WERI-Rb-1 (cell line): ENCODE measurements at regions not wholly inside any gene's neighbourhood (a gene's known extent, or its start where the extent isn't known, plus 50 kb on each side); places are given as distances from the start of the nearest gene placed in this dataset.

ENCODE experiments used
- DNase-seq: peaks from one replicate; pipeline ENCODE4 v3.0.0-alpha.2; 2020
- H3K27ac ChIP-seq: fragments of 250-450 bp; sonication (Bioruptor Pico); 2 replicates; pipeline ENCODE4 v1.5.1; 2020; ENCODE audit warnings: mild to moderate bottlenecking, moderate library complexity
- H3K27me3 ChIP-seq: fragments of 250-450 bp; sonication (Bioruptor Pico); 2 replicates; pipeline ENCODE4 v1.5.1; 2021; ENCODE audit warnings: mild to moderate bottlenecking, low read depth, moderate library complexity; ENCODE audit not compliant: insufficient read depth, severe bottlenecking
- H3K36me3 ChIP-seq: fragments of 250-450 bp; sonication (Bioruptor Pico); 2 replicates; pipeline ENCODE4 v1.5.1; 2020; ENCODE audit warnings: mild to moderate bottlenecking, moderate library complexity
- H3K4me3 ChIP-seq: 2 replicates; pipeline ENCODE4 v1.5.1; 2011; ENCODE audit warnings: low read depth, mild to moderate bottlenecking, control low read depth, low read length
- H3K9me3 ChIP-seq: fragments of 250-450 bp; sonication (Bioruptor Pico); 2 replicates; pipeline ENCODE4 v1.5.1; 2021; ENCODE audit warnings: mild to moderate bottlenecking, moderate library complexity; ENCODE audit not compliant: severe bottlenecking
- TF ChIP-seq, protein P1 (sequence below): IDR thresholded peaks from 2 replicates; pipeline ENCODE4 v1.5.1; 2011; ENCODE audit warnings: low read depth, mild to moderate bottlenecking, control low read depth, inconsistent platforms, low read length

DNA sequence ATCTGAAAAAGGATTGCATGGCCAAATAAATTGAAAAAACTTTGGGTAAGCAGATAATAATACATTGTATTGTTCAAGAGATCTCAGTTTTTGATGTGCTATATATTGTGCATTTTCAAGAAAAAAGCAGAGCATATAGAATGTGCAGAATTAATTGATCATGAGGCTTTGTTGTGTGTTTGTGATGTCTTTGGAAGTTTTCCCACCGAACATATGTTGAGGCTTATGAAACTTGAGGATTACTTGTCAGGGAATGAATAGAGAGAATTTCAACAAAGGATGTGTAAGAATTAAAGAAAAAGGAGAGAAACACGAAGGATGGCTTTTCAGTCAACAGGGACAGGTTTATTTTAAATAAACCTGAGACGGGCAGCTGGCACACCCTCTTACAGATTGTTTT lies 232.5 kb upstream of the POU1F1 start:
- no peaks in the 10 kb centered on the region for H3K9me3 ChIP-seq
- TF ChIP-seq, protein P1, sequence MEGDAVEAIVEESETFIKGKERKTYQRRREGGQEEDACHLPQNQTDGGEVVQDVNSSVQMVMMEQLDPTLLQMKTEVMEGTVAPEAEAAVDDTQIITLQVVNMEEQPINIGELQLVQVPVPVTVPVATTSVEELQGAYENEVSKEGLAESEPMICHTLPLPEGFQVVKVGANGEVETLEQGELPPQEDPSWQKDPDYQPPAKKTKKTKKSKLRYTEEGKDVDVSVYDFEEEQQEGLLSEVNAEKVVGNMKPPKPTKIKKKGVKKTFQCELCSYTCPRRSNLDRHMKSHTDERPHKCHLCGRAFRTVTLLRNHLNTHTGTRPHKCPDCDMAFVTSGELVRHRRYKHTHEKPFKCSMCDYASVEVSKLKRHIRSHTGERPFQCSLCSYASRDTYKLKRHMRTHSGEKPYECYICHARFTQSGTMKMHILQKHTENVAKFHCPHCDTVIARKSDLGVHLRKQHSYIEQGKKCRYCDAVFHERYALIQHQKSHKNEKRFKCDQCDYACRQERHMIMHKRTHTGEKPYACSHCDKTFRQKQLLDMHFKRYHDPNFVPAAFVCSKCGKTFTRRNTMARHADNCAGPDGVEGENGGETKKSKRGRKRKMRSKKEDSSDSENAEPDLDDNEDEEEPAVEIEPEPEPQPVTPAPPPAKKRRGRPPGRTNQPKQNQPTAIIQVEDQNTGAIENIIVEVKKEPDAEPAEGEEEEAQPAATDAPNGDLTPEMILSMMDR: no peak
- no peaks in the 10 kb centered on the region for H3K36me3 ChIP-seq
- no peak for DNase-seq
- H3K27ac ChIP-seq: no peak overlapping the region
- no peaks in the 10 kb centered on the region for H3K27me3 ChIP-seq
- no peak overlapping the region for H3K4me3 ChIP-seq

- H3K9me3 ChIP-seq: no peaks in the 10 kb centered on the region
- H3K36me3 ChIP-seq: no peaks in the 10 kb centered on the region
- DNase-seq: no peak
- no peak overlapping the region for H3K27ac ChIP-seq
- TF ChIP-seq, protein P1: no peak
- H3K4me3 ChIP-seq: no peak overlapping the region
- no peaks in the 10 kb centered on the region for H3K27me3 ChIP-seq
Measured at GRCh38 chr3:87507753-87508152, 231.4 kb upstream of the POU1F1 start.

DNA sequence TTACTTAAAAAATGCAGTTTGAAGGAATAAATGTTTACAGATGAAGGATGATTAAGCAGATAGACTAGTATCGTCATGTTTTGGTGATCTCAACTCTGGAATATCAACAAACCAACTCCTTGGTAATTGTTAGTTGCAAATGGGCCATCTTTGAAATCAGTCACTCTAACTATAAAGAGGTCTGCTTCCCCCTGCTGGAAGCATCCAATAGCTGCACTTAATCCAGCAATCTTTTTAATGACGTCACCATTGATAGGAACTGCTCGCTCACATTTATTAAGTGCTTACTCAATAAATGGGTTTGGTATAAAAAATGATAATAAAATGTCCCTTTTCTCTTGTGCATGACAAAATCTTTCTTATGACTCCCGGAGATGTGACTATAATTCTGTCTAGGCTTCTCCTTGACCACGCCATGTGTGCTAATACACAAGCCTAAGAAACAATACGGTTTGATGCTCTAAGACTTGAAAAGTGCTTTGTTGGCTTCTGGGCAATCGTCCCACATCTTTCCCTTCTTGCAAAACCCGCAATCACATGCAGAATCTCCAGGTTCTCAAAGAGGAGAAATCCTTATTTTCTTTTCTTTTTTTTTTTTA lies 227.6 kb upstream of the POU1F1 start:
- peak; percentile 27 for DNase-seq
- H3K27ac ChIP-seq: no peak overlapping the region

DNA sequence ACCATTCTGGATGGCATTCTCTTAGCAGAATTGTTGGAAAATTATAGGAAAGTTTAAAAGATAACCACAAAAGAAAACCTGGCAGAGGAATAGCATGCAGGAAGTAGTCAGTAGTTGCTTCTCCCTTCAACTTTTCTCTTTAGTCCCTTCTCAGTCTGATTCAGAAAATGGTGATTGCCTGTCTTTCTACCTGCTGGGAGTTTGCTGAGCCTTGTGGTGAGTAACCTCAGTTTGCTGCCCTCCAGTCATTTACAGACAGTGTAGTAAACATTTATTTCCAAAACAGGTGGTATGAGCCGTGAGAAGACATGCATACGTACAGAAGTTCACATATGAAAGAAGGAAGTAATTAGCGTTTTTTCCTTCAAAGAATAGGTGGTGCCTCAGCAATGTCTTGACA lies 224.7 kb upstream of the POU1F1 start:
- no peaks in the 10 kb centered on the region for H3K27me3 ChIP-seq
- H3K36me3 ChIP-seq: no peaks in the 10 kb centered on the region
- H3K9me3 ChIP-seq: no peaks in the 10 kb centered on the region
- H3K27ac ChIP-seq: no peak overlapping the region
- no peak overlapping the region for H3K4me3 ChIP-seq
- TF ChIP-seq, protein P1: no peak
- DNase-seq: no peak

More for the DNA sequence above, 227.6 kb upstream of the POU1F1 start:
- Histone ChIP-seq H3K36me3 (no peaks in the 10 kb centered on the region), H3K4me3 (no peak overlapping the region), H3K27me3 (no peaks in the 10 kb centered on the region), H3K9me3 (no peaks in the 10 kb centered on the region)
- TF ChIP-seq, protein P1: peak; percentile 65

DNA sequence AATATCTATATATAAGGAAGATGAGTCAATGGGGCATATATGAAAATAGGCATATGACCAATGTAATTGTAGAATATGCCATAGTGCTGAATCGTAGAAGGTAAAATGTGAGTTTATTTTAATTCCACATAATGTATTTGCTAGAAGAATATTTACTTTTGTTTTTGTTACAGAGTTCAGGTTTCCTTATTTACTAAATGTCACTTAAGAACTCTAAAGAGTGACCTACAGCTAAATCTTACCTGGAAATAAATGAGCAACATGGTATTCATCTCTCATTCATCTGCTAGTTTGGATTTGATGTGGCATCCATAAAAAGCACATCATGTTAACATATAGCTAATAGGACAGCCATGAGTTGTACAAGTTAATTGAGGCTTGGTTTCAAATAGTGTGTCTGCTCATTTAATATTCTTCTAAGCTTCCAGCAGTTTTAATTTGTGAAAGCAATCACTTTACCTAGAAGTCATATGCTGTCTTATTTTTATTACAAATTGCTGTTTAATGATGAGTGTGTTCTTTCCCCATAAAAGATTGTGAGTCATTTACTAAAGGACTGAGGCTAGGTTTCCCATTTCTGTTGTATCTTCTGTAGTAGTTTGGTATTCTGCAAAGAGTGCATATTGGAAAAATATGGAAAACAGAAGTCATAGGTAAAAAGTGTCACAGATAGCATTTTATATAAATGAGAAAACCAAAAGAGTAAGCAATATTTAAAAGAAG lies 222.1 kb upstream of the POU1F1 start:
- TF ChIP-seq, protein P1: no peak
- no peak for DNase-seq
- no peak overlapping the region for H3K27ac ChIP-seq
- H3K9me3 ChIP-seq: no peaks in the 10 kb centered on the region
- no peak overlapping the region for H3K4me3 ChIP-seq
- H3K27me3 ChIP-seq: no peaks in the 10 kb centered on the region
- H3K36me3 ChIP-seq: no peaks in the 10 kb centered on the region
